B cell (primary cell): ENCODE measurements at regions not wholly inside any gene's neighbourhood (a gene's known extent, or its start where the extent isn't known, plus 50 kb on each side); places are given as distances from the start of the nearest gene placed in this dataset.

Experiments
- EZH2 ChIP-seq: IDR thresholded peaks from 2 replicates; pipeline ENCODE4 v1.6.1; 2012; ENCODE audit warnings: borderline replicate concordance, low read depth, mild to moderate bottlenecking, moderate library complexity, low read length; ENCODE audit not compliant: insufficient read depth, poor library complexity, severe bottlenecking
- TF ChIP-seq, protein P1 (sequence below): fragments of 200-600 bp; IDR thresholded peaks from one replicate; pipeline ENCODE4 v1.8.0; 2022; ENCODE audit warnings: antibody characterized with exemption, mild to moderate bottlenecking

DNA sequence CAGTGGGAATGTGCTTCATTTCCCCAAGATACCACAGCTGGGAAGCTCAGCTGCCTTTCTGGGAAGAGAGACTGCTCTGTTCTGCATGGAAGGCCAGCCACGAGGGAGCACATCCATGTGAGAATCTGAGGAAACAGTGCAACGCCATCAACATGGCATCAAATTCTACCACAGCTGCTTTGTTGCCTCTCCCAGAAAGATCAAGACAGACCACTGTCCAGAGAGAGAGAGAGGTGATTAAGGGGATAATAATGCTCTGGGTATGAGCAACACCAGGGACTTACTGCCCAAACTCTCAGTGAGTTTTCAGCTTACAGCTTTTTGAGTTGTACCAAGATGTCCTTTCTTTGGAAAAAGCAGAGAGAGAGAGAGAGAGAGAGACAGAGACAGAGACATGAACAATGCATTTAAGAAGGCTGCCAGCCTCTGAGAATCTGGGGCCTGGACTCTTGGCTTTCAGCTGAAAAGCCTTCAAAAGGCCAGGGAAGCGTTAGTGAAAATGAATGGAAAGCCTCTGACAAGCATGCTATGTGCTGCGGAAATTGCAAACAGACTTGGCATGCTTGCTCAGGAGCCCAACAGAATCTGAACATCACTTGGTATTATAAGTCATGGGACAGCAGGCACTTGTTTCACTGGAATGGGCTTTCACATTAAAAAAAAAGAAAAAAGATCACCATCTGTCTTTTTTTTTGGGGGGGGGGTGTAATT lies 223.1 kb downstream of the MAP2K6 start:
- TF ChIP-seq, protein P1, sequence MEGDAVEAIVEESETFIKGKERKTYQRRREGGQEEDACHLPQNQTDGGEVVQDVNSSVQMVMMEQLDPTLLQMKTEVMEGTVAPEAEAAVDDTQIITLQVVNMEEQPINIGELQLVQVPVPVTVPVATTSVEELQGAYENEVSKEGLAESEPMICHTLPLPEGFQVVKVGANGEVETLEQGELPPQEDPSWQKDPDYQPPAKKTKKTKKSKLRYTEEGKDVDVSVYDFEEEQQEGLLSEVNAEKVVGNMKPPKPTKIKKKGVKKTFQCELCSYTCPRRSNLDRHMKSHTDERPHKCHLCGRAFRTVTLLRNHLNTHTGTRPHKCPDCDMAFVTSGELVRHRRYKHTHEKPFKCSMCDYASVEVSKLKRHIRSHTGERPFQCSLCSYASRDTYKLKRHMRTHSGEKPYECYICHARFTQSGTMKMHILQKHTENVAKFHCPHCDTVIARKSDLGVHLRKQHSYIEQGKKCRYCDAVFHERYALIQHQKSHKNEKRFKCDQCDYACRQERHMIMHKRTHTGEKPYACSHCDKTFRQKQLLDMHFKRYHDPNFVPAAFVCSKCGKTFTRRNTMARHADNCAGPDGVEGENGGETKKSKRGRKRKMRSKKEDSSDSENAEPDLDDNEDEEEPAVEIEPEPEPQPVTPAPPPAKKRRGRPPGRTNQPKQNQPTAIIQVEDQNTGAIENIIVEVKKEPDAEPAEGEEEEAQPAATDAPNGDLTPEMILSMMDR, result no peak
- no peak for TF ChIP-seq EZH2
